GM12892 (cell line): ENCODE measurements at regions not wholly inside any gene's neighbourhood (a gene's known extent, or its start where the extent isn't known, plus 50 kb on each side); places are given as distances from the start of the nearest gene placed in this dataset.

Experiments used
- POLR2A ChIP-seq: IDR thresholded peaks from 2 replicates; pipeline ENCODE4 v1.6.1; 2011; ENCODE audit warnings: low read depth, low read length, control low read depth
- POLR2AphosphoS5 ChIP-seq: IDR thresholded peaks from 2 replicates; pipeline ENCODE4 v1.6.1; 2011; ENCODE audit warnings: low read depth, low read length, control low read depth

GRCh38 chr7:101733713-101734475 is 83.5 kb upstream of the CUX1 start:
- TF ChIP-seq POLR2A (no peak), POLR2AphosphoS5 (no peak)
